ENCODE measurements at regions not wholly inside any gene's neighbourhood (a gene's known extent, or its start where the extent isn't known, plus 50 kb on each side); places are given as distances from the start of the nearest gene placed in this dataset.
"Not testable (repeated sequence)": the region's sequence is repeated elsewhere in the genome, so short reads cannot be mapped to it uniquely, and the experiment has no call there.

GRCh38 chr1:120232834-120233660 is 56.7 kb upstream of the SEC22B start:
- ATAC-seq, result peak; percentile 95 to 99 (median 97)
- Histone ChIP-seq H3K4me3 (peak overlapping the region in 8 of 10 donors; percentile 17 to 47 (median 42)), H3K27ac (peak overlapping the region in 2 of 10 donors; percentile 51 to 60)
- H3K9me3 ChIP-seq; H3K27me3 ChIP-seq; DNase-seq; intact Hi-C loops (cut with DNase I); H3K36me3 ChIP-seq; H3K4me1 ChIP-seq: not testable (repeated sequence)
- 0% methylated on average over 1 to 13 of the region's 53 CpGs for WGBS, 2 donors

- ATAC-seq; H3K36me3 ChIP-seq; DNase-seq; H3K27ac ChIP-seq; intact Hi-C loops (cut with DNase I); H3K4me1 ChIP-seq; H3K4me3 ChIP-seq; H3K27me3 ChIP-seq; H3K9me3 ChIP-seq: not testable (repeated sequence)
- no CpG with 5 or more reads among the region's 1 CpG for WGBS, 2 donors
Measured at GRCh38 chr1:120229835-120230234, 53.5 kb upstream of the SEC22B start.

All from heart right ventricle (tissue), 16 donors.